ENCODE measurements at regions not wholly inside any gene's neighbourhood (a gene's known extent, or its start where the extent isn't known, plus 50 kb on each side); places are given as distances from the start of the nearest gene placed in this dataset.

DNA sequence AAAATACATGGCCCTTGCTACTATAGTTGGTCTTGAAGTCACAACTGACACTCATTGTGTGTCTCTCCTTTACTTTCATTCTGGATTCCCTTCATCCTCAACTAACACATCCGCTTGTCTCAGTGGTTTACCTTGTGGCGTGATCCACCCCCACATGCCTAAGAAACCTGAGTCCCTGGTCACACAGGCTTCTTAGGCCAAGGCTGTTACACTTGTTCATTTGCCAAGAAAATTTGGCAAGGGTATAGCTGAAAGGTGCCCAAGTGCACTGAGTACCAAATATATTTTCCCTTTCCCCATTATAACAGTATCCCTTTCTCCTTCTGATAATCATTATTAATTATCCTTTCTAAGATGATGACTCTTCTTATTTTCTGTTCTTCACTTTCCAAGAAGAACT lies 207.6 kb upstream of the STAC start:
- H3K4me1 ChIP-seq (ENCODE audit: insufficient read depth), result no peaks in the 10 kb centered on the region
- H3K4me3 ChIP-seq, result no peak overlapping the region
- intact Hi-C loops (cut with DNase I), result no loop called here
- 60 to 77% (median 61%) methylated on average over 2 of the region's 2 CpGs for WGBS, 3 donors
- H3K9me3 ChIP-seq, result no peaks in the 10 kb centered on the region
- no peak for DNase-seq
- H3K36me3 ChIP-seq, result no peaks in the 10 kb centered on the region
- no peaks in the 10 kb centered on the region for H3K27me3 ChIP-seq
- TF ChIP-seq, protein P1, sequence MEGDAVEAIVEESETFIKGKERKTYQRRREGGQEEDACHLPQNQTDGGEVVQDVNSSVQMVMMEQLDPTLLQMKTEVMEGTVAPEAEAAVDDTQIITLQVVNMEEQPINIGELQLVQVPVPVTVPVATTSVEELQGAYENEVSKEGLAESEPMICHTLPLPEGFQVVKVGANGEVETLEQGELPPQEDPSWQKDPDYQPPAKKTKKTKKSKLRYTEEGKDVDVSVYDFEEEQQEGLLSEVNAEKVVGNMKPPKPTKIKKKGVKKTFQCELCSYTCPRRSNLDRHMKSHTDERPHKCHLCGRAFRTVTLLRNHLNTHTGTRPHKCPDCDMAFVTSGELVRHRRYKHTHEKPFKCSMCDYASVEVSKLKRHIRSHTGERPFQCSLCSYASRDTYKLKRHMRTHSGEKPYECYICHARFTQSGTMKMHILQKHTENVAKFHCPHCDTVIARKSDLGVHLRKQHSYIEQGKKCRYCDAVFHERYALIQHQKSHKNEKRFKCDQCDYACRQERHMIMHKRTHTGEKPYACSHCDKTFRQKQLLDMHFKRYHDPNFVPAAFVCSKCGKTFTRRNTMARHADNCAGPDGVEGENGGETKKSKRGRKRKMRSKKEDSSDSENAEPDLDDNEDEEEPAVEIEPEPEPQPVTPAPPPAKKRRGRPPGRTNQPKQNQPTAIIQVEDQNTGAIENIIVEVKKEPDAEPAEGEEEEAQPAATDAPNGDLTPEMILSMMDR (IDR thresholded peaks at IDR 0.05), result no peak
- TF ChIP-seq POLR2A (IDR thresholded peaks at IDR 0.05) (no peak), EP300 (IDR thresholded peaks at IDR 0.05) (no peak)
- H3K27ac ChIP-seq, result no peak overlapping the region

DNA sequence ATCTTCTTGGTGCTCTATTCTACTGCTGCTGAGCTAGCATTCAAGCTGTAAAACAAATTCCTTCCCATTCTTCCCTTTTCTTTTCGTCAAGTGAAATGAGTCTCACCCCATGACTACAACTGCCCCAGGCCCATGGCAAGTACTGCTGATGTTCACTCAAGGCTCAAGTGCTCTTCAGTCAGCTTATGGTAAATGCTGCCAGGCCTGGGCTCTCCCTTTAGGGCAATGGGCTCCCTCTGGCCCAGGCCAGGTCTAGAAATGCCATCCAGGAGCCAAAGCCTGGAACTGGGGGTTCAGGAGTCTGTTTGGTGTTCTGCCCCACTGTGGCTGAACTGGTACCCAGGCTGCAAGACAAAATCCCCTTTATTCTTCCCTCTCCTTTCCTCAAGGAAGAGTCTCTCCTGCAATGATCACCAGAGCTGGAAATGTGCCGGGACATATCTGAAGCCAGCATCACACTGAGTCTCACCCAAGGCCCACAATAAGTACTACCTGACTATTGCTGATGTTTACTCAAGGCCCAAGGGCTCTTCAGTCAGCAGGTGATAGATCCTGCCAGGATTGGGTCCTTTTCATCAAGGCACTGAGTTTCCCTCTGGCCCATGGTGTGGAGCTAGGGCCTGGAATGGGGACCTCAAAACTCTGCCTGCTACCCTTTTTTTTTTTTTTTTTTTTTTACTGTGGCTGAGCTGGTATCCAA lies 205.0 kb upstream of the STAC start:
- TF ChIP-seq EP300 (IDR thresholded peaks at IDR 0.05) (no peak), POLR2A (IDR thresholded peaks at IDR 0.05) (no peak)
- TF ChIP-seq, protein P1 (IDR thresholded peaks at IDR 0.05), result no peak
- no peaks in the 10 kb centered on the region for H3K27me3 ChIP-seq
- 91 to 94% (median 94%) methylated on average over 2 of the region's 2 CpGs for WGBS, 3 donors
- intact Hi-C loops (cut with DNase I), result no loop called here
- H3K36me3 ChIP-seq, result no peaks in the 10 kb centered on the region
- H3K4me1 ChIP-seq (ENCODE audit: insufficient read depth), result no peaks in the 10 kb centered on the region
- H3K27ac ChIP-seq, result no peak overlapping the region
- H3K4me3 ChIP-seq, result no peak overlapping the region
- no peaks in the 10 kb centered on the region for H3K9me3 ChIP-seq
- DNase-seq, result no peak

DNA sequence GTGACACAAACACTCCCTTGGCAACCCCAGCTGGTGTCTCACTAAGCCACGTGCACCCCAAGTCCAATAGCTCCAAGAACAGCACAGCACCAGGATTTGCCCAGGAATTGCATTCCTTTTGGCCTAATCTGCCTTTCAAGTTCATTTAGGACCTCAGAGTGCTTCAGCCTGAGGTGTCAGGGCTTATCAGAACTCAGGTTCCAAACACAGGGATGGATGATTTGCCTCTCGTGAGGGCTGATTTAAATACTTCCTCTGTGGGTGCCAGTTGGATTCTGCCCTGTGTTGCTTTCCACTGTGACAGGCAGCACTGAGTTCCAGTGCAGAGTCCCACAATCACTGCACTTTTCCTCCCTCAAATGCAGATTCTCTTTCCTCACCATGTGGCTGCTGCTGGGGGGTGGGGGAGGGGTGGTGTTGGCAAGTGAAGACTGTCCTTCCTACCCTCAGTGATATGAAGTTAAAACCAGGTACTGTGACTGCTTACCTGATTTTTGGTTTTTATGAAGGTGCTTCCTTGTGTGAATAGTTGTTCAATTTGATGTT lies 204.3 kb upstream of the STAC start:
- intact Hi-C loops (cut with DNase I), result no loop called here
- H3K27me3 ChIP-seq, result no peaks in the 10 kb centered on the region
- H3K4me3 ChIP-seq, result no peak overlapping the region
- no peak for DNase-seq
- H3K4me1 ChIP-seq (ENCODE audit: insufficient read depth), result no peaks in the 10 kb centered on the region
- 16 to 43% (median 36%) methylated on average over 2 of the region's 2 CpGs for WGBS, 3 donors
- H3K27ac ChIP-seq, result no peak overlapping the region
- H3K36me3 ChIP-seq, result no peaks in the 10 kb centered on the region
- TF ChIP-seq, protein P1 (IDR thresholded peaks at IDR 0.05), result no peak
- TF ChIP-seq POLR2A (IDR thresholded peaks at IDR 0.05) (no peak), EP300 (IDR thresholded peaks at IDR 0.05) (no peak)
- no peaks in the 10 kb centered on the region for H3K9me3 ChIP-seq

DNA sequence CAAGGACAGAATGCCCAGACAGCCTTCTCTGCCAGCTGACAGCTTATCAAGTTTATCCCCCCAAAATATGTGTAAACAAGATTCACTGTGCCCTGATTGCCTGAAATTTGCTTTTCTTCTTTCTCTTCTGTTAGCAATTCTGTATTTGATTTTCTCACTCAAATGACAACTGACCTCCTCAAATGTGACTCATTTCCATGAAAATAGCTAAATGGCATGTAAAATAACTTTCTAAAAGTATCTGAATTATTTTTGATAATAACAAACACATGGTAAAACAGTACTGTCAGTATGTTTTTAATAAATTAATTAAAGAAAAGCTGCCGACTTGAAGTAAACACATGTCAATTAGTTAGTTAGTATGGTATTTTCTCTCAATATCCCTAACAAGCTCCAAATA lies 202.3 kb upstream of the STAC start:
- no peaks in the 10 kb centered on the region for H3K27me3 ChIP-seq
- no peak for TF ChIP-seq EP300 (IDR thresholded peaks at IDR 0.05)
- TF ChIP-seq, protein P1 (IDR thresholded peaks at IDR 0.05), result no peak
- TF ChIP-seq POLR2A (IDR thresholded peaks at IDR 0.05), result no peak
- DNase-seq, result no peak
- H3K9me3 ChIP-seq, result no peaks in the 10 kb centered on the region
- H3K27ac ChIP-seq, result no peak overlapping the region
- no peak overlapping the region for H3K4me3 ChIP-seq
- no peaks in the 10 kb centered on the region for H3K4me1 ChIP-seq (ENCODE audit: insufficient read depth)
- intact Hi-C loops (cut with DNase I), result no loop called here
- H3K36me3 ChIP-seq, result no peaks in the 10 kb centered on the region
- 31 to 61% (median 55%) methylated on average over 1 of the region's 1 CpG for WGBS, 3 donors
